GM12878 (cell line): ENCODE measurements at regions not wholly inside any gene's neighbourhood (a gene's known extent, or its start where the extent isn't known, plus 50 kb on each side); places are given as distances from the start of the nearest gene placed in this dataset.

Source experiments
- ATAC-seq: fragments of 200-7000 bp; cut with Tn5 transposase; 3 replicates; pipeline ENCODE4 v1.9.1; 2020; ENCODE audit warnings: mild to moderate bottlenecking, moderate library complexity
- BruUV-seq: library from RNA; stranded (reverse); fragments of 400-500 nt; replicated peaks from 2 replicates; lab custom pipeline; 2021; lab: Mats Ljungman, UMichigan
- CTCF ChIA-PET: fragments of 300-600 bp; sonication (Branson Sonifier 250); formaldehyde crosslinking; extraction: SDS; loops from one replicate; lab custom pipeline; 2021; ENCODE audit warnings: inconsistent platforms; lab: Yijun Ruan, JAX
- POLR2A ChIA-PET: fragments of 350-600 bp; formaldehyde crosslinking; extraction: SDS; loops from one replicate; lab custom pipeline; 2021; ENCODE audit warnings: inconsistent platforms; lab: Charles Lee
- RAD21 ChIA-PET: fragments of 300-600 bp; sonication (Branson Sonifier 250); formaldehyde crosslinking; loops from one replicate; lab custom pipeline; 2023; ENCODE audit warnings: antibody characterized with exemption; ENCODE audit not compliant: unreplicated experiment; lab: Charles Lee
- SMC1A ChIA-PET: fragments of 300-600 bp; sonication (Branson Sonifier 250); formaldehyde crosslinking; loops from one replicate; lab custom pipeline; 2023; ENCODE audit not compliant: unreplicated experiment, uncharacterized antibody; lab: Charles Lee
- DNase-seq: peaks from one replicate; pipeline ENCODE4 v3.0.0-alpha.2; 2011; ENCODE audit warnings: low read depth, low spot score
- FAIRE-seq: peaks from 3 replicates; lab custom pipeline; 2011; peaks lifted over from hg19 to GRCh38; lab: Jason Lieb, UNC
- H2AFZ ChIP-seq: 2 replicates; pipeline ENCODE4 v1.6.0; 2011; ENCODE audit warnings: low read depth, low read length, control low read depth; ENCODE audit not compliant: control insufficient read depth
- H3K27ac ChIP-seq: 2 replicates; pipeline ENCODE4 v1.5.1; 2011; ENCODE audit warnings: control low read depth; ENCODE audit not compliant: control insufficient read depth, insufficient read depth
- H3K27me3 ChIP-seq, 2 experiments: replicated peaks in 1 of 2; 2 replicates each; pipeline versions ENCODE4 v1.6.0 to v1.6.1; 2011; ENCODE audit warnings: low read length in 1 of 2; ENCODE audit not compliant: control insufficient read depth in 2 of 2, insufficient read depth in 2 of 2
- H3K36me3 ChIP-seq, 2 experiments: 2 replicates each; pipeline ENCODE4 v1.5.1; 2011; ENCODE audit warnings: low read length in 1 of 2; ENCODE audit not compliant: control insufficient read depth in 2 of 2, insufficient read depth in 2 of 2
- H3K4me1 ChIP-seq: 2 replicates; pipeline ENCODE4 v1.6.1; 2011; ENCODE audit warnings: mild to moderate bottlenecking, low read length, moderate library complexity, mixed read lengths; ENCODE audit not compliant: control insufficient read depth, insufficient read depth
- H3K4me2 ChIP-seq: 2 replicates; pipeline ENCODE4 v1.6.0; 2011; ENCODE audit warnings: control low read depth; ENCODE audit not compliant: control insufficient read depth, insufficient read depth
- H3K4me3 ChIP-seq: fragments of 200-600 bp; sonication (generic); 2 replicates; pipeline ENCODE4 v1.5.1; 2016
- H3K79me2 ChIP-seq: 2 replicates; pipeline ENCODE4 v1.6.0; 2011; ENCODE audit warnings: low read length; ENCODE audit not compliant: control insufficient read depth, insufficient read depth
- H3K9ac ChIP-seq: 2 replicates; pipeline ENCODE4 v1.8.0; 2011; ENCODE audit warnings: low read length, control low read depth, mixed read lengths; ENCODE audit not compliant: control insufficient read depth, insufficient read depth
- H3K9me3 ChIP-seq: replicated peaks from 3 replicates; pipeline ENCODE4 v1.5.1; 2011; ENCODE audit warnings: mild to moderate bottlenecking, low read length; ENCODE audit not compliant: control insufficient read depth, insufficient read depth
- H4K20me1 ChIP-seq: 2 replicates; pipeline ENCODE4 v1.6.0; 2011; ENCODE audit not compliant: control insufficient read depth, insufficient read depth
- CBFB ChIP-seq: IDR thresholded peaks from 2 replicates; pipeline ENCODE4 v1.6.1; 2016; ENCODE audit warnings: antibody characterized with exemption, low read depth
- CHD1 ChIP-seq: IDR thresholded peaks from 2 replicates; pipeline ENCODE4 v1.6.1; 2012; ENCODE audit warnings: low read depth, low read length, improper control_type of control experiment
- ESRRA ChIP-seq: IDR thresholded peaks from 2 replicates; pipeline ENCODE4 v1.6.1; 2012; ENCODE audit warnings: mild to moderate bottlenecking, low read length, improper control_type of control experiment
- IRF4 ChIP-seq: IDR thresholded peaks from 2 replicates; pipeline ENCODE4 v1.6.1; 2011; ENCODE audit warnings: low read depth, low read length
- KLF5 ChIP-seq: fragments of 450-650 bp; IDR thresholded peaks from 2 replicates; pipeline ENCODE4 v1.6.1; 2014; ENCODE audit warnings: mild to moderate bottlenecking; ENCODE audit not compliant: partially characterized antibody
- NFXL1 ChIP-seq: fragments of 450-650 bp; IDR thresholded peaks from 2 replicates; pipeline ENCODE4 v1.6.1; 2017; ENCODE audit warnings: antibody characterized with exemption, mild to moderate bottlenecking, borderline replicate concordance
- NRF1 ChIP-seq: conservative IDR thresholded peaks from 2 replicates; pipeline ENCODE4 v1.6.1; 2011; ENCODE audit warnings: mild to moderate bottlenecking, low read depth, low read length, improper control_type of control experiment
- SMAD1 ChIP-seq: fragments of 450-650 bp; IDR thresholded peaks from 2 replicates; pipeline ENCODE4 v1.6.1; 2018; ENCODE audit warnings: mild to moderate bottlenecking, low read depth; ENCODE audit not compliant: partially characterized antibody
- SPI1 ChIP-seq: IDR thresholded peaks from 2 replicates; pipeline ENCODE4 v1.6.1; 2011; ENCODE audit warnings: low read depth, mild to moderate bottlenecking, low read length, moderate library complexity, borderline replicate concordance; ENCODE audit not compliant: insufficient read depth
- STAT3 ChIP-seq: IDR thresholded peaks from 2 replicates; pipeline ENCODE4 v1.6.1; 2011; ENCODE audit warnings: low read depth, low read length, improper control_type of control experiment
- WGBS: methylation state at CpG from one replicate; pipeline ENCODE4 v1.1.6; 2016; ENCODE audit warnings: low lambda C conversion rate; ENCODE audit not compliant: insufficient replicate concordance, insufficient coverage; ENCODE audit errors: missing lambda C conversion rate; 5-methylcytosine and 5-hydroxymethylcytosine counted together
- in situ Hi-C: fragments of 300-500 bp; cut with MboI; formaldehyde crosslinking; loops from 9 replicates; pipeline ENCODE4 v1.14.3; 2018; ENCODE audit warnings: mixed read lengths
- intact Hi-C: fragments of 100-400 bp; cut with micrococcal nuclease; formaldehyde crosslinking; loops from one replicate; pipeline ENCODE4 v1.14.2; 2022; ENCODE audit not compliant: unreplicated experiment
- TF ChIP-seq, protein P1 (sequence below): fragments of 450-650 bp; IDR thresholded peaks from 2 replicates; pipeline ENCODE4 v1.6.1; 2016; ENCODE audit warnings: mild to moderate bottlenecking, moderate library complexity, borderline replicate concordance

DNA sequence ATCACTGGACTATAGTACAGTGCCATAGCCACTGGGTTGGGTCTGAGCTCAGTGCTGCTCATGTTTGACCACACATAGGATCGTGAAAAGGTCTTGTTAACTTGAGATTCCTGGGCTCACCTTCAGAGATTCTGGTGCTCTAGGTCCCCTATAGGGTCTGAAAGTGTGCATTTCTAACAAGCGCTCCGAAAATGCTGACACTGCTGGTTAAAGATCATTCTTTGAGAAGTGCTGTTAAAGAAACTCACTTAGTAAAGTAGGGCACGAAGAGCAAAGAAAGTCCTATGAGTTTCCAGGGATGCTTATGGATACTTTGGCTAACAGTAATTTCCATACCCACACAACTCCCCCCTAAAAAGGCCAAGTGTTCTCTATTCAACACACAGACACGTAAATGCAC, 108.1 kb upstream of the PAX6 start:
- RAD21 ChIA-PET = no interaction called here
- Histone ChIP-seq H3K36me3 (no peaks in the 10 kb centered on the region), H3K4me1 (no peaks in the 10 kb centered on the region), H3K4me2 (no peak overlapping the region), H3K27me3 (peaks cover 0 to 4% of the 10 kb centered on the region in 2 experiments; a peak in 1 of 4 replicates), H3K79me2 (no peaks in the 10 kb centered on the region), H2AFZ (no peak overlapping the region), H3K9ac (no peak overlapping the region), H3K27ac (no peak overlapping the region)
- intact Hi-C loops (no loop called here), in situ Hi-C loops (no loop called here)
- no peak for DNase-seq
- ATAC-seq = no peak
- WGBS = 42% methylated on average over 5 of the region's 5 CpGs
- BruUV-seq = no TSS peak
- SMC1A ChIA-PET = no interaction called here
- CTCF ChIA-PET = no interaction called here
- TF ChIP-seq, protein P1, sequence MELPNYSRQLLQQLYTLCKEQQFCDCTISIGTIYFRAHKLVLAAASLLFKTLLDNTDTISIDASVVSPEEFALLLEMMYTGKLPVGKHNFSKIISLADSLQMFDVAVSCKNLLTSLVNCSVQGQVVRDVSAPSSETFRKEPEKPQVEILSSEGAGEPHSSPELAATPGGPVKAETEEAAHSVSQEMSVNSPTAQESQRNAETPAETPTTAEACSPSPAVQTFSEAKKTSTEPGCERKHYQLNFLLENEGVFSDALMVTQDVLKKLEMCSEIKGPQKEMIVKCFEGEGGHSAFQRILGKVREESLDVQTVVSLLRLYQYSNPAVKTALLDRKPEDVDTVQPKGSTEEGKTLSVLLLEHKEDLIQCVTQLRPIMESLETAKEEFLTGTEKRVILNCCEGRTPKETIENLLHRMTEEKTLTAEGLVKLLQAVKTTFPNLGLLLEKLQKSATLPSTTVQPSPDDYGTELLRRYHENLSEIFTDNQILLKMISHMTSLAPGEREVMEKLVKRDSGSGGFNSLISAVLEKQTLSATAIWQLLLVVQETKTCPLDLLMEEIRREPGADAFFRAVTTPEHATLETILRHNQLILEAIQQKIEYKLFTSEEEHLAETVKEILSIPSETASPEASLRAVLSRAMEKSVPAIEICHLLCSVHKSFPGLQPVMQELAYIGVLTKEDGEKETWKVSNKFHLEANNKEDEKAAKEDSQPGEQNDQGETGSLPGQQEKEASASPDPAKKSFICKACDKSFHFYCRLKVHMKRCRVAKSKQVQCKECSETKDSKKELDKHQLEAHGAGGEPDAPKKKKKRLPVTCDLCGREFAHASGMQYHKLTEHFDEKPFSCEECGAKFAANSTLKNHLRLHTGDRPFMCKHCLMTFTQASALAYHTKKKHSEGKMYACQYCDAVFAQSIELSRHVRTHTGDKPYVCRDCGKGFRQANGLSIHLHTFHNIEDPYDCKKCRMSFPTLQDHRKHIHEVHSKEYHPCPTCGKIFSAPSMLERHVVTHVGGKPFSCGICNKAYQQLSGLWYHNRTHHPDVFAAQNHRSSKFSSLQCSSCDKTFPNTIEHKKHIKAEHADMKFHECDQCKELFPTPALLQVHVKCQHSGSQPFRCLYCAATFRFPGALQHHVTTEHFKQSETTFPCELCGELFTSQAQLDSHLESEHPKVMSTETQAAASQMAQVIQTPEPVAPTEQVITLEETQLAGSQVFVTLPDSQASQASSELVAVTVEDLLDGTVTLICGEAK = no peak
- TF ChIP-seq ESRRA (no peak), NFXL1 (no peak)
- TF ChIP-seq, all 136 proteins: peak for 0
- Histone ChIP-seq H4K20me1 (no peaks in the 10 kb centered on the region), H3K9me3 (no peaks in the 10 kb centered on the region), H3K4me3 (no peak overlapping the region)
- FAIRE-seq = no peak
- POLR2A ChIA-PET = no interaction called here

DNA sequence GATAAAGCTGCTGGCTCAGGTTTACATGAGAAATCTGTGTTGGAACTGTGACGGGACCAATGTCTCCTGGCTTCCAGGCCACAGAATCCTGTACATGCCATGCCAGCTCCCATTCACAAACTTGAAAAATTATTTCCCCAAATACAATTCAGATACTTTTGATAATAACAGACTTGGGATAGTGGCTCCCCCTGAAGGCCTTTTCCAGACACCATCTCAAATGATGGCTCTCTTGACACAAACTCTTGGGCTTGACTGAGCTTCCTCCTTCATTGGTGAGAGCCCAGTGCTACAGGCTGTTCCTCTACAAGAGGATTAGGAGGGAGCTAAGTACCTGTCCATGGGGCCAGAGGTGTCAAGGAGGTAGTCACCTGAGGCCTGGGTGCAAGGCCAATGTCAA, 104.7 kb upstream of the PAX6 start:
- no peak overlapping the region for H3K4me3 ChIP-seq
- no peak overlapping the region for H3K4me2 ChIP-seq
- BruUV-seq = no TSS peak
- FAIRE-seq (no peak), DNase-seq (no peak), ATAC-seq (no peak)
- no peaks in the 10 kb centered on the region for H3K27me3 ChIP-seq
- H4K20me1 ChIP-seq = no peaks in the 10 kb centered on the region
- no peak overlapping the region for H3K27ac ChIP-seq
- POLR2A ChIA-PET = no interaction called here
- 62% methylated on average over 1 of the region's 1 CpG for WGBS
- CTCF ChIA-PET = interaction anchor here (1.0 to 1.2 kb wide), 3 partner anchors 20 to 46 kb away, joined by 3 to 6 read pairs (median 3); no protein-coding TSS in a partner anchor
- TF ChIP-seq SMAD1 (no peak), CBFB (no peak), IRF4 (no peak), SPI1 (no peak), STAT3 (no peak), KLF5 (no peak), NRF1 (no peak), CHD1 (no peak)
- no peak overlapping the region for H2AFZ ChIP-seq
- H3K9me3 ChIP-seq = no peaks in the 10 kb centered on the region
- RAD21 ChIA-PET = no interaction called here
- intact Hi-C loops = no loop called here
- H3K79me2 ChIP-seq = no peaks in the 10 kb centered on the region
- H3K9ac ChIP-seq = no peak overlapping the region
- no peaks in the 10 kb centered on the region for H3K4me1 ChIP-seq
- in situ Hi-C loops = no loop called here
- SMC1A ChIA-PET = no interaction called here
- H3K36me3 ChIP-seq = no peaks in the 10 kb centered on the region
